Neuronal stem cell (in vitro differentiated cells): ENCODE measurements at regions not wholly inside any gene's neighbourhood (a gene's known extent, or its start where the extent isn't known, plus 50 kb on each side); places are given as distances from the start of the nearest gene placed in this dataset.

ENCODE experiments used
- DNase-seq: peaks from one replicate; pipeline ENCODE4 v3.0.0-alpha.2; 2013; ENCODE audit warnings: low spot score
- H2AFZ ChIP-seq: one replicate; pipeline ENCODE4 v1.6.1; 2013; ENCODE audit warnings: mild to moderate bottlenecking, low read length, inconsistent platforms
- H2AK5ac ChIP-seq: 2 replicates; pipeline ENCODE4 v1.6.1; 2013; ENCODE audit warnings: low read depth, mild to moderate bottlenecking, inconsistent platforms, low read length, moderate library complexity, mixed read lengths
- H2BK120ac ChIP-seq: 2 replicates; pipeline ENCODE4 v1.6.1; 2013; ENCODE audit warnings: low read depth, mild to moderate bottlenecking, inconsistent platforms, low read length, moderate library complexity, mixed read lengths
- H2BK12ac ChIP-seq: one replicate; pipeline ENCODE4 v1.6.1; 2013; ENCODE audit warnings: low read length, inconsistent platforms
- H2BK15ac ChIP-seq: 2 replicates; pipeline ENCODE4 v1.6.1; 2013; ENCODE audit warnings: mild to moderate bottlenecking, low read length, inconsistent platforms, mixed read lengths
- H2BK5ac ChIP-seq: one replicate; pipeline ENCODE4 v1.6.1; 2013; ENCODE audit warnings: inconsistent platforms, mild to moderate bottlenecking, low read length, moderate library complexity
- H3K14ac ChIP-seq: one replicate; pipeline ENCODE4 v1.6.1; 2013; ENCODE audit warnings: low read length, inconsistent platforms
- H3K18ac ChIP-seq: 2 replicates; pipeline ENCODE4 v1.6.1; 2013; ENCODE audit warnings: low read length, inconsistent platforms
- H3K23ac ChIP-seq: 2 replicates; pipeline ENCODE4 v1.6.1; 2013; ENCODE audit warnings: low read depth, mild to moderate bottlenecking, mixed read lengths, low read length, inconsistent platforms; ENCODE audit not compliant: poor library complexity
- H3K27ac ChIP-seq: replicated peaks from 3 replicates; pipeline ENCODE4 v1.5.1; 2013; ENCODE audit warnings: low read length, inconsistent platforms
- H3K27me3 ChIP-seq, 3 experiments: 2 replicates each; pipeline ENCODE4 v1.6.1; 2013; ENCODE audit warnings: low read length in 3 of 3, mild to moderate bottlenecking in 2 of 3, inconsistent platforms in 1 of 3, low read depth in 1 of 3, mixed read lengths in 1 of 3, moderate library complexity in 1 of 3; ENCODE audit not compliant: control insufficient read depth in 3 of 3, insufficient read depth in 3 of 3
- H3K36me3 ChIP-seq, 2 donors: replicated peaks in 1 of 2; 2 replicates each; pipeline ENCODE4 v1.6.1; 2013; ENCODE audit warnings: low read length in 2 of 2; ENCODE audit not compliant: control insufficient read depth in 2 of 2, insufficient read depth in 2 of 2
- H3K4ac ChIP-seq: 2 replicates; pipeline ENCODE4 v1.6.1; 2013; ENCODE audit warnings: inconsistent platforms, mild to moderate bottlenecking, low read length, moderate library complexity
- H3K4me1 ChIP-seq, 2 donors: 1 replicate in 1 of 2; 2 replicates in 1 of 2; pipeline ENCODE4 v1.6.1; 2013; ENCODE audit warnings: low read length in 2 of 2, low read depth in 1 of 2; ENCODE audit not compliant: control insufficient read depth in 2 of 2, insufficient read depth in 1 of 2
- H3K4me2 ChIP-seq: one replicate; pipeline ENCODE4 v1.6.1; 2013; ENCODE audit warnings: mild to moderate bottlenecking, low read length, inconsistent platforms; ENCODE audit not compliant: insufficient read depth, poor library complexity, severe bottlenecking
- H3K4me3 ChIP-seq, 2 donors: 2 replicates each; pipeline ENCODE4 v1.5.1; 2013; ENCODE audit warnings: low read length in 2 of 2, mild to moderate bottlenecking in 2 of 2, inconsistent platforms in 1 of 2, moderate library complexity in 1 of 2
- H3K79me1 ChIP-seq: one replicate; pipeline ENCODE4 v1.6.1; 2013; ENCODE audit warnings: low read depth, mild to moderate bottlenecking, inconsistent platforms, low read length, moderate library complexity
- H3K9ac ChIP-seq: one replicate; pipeline ENCODE4 v1.6.1; 2013; ENCODE audit warnings: mild to moderate bottlenecking, low read depth, low read length, inconsistent platforms; ENCODE audit not compliant: poor library complexity
- H3K9me3 ChIP-seq, 2 donors: replicated peaks in 1 of 2; 2 replicates each; pipeline versions ENCODE3 to v1.6.1; 2013; ENCODE audit warnings: low read length in 2 of 2, mild to moderate bottlenecking in 2 of 2, inconsistent platforms in 1 of 2, low read depth in 1 of 2, mixed read lengths in 1 of 2, moderate library complexity in 1 of 2; ENCODE audit not compliant: control insufficient read depth in 2 of 2, insufficient read depth in 1 of 2
- H4K8ac ChIP-seq: one replicate; pipeline ENCODE4 v1.6.1; 2013; ENCODE audit warnings: low read depth, mild to moderate bottlenecking, inconsistent platforms, low read length, moderate library complexity
- H4K91ac ChIP-seq: one replicate; pipeline ENCODE4 v1.6.1; 2013; ENCODE audit warnings: low read length, low read depth, mild to moderate bottlenecking, inconsistent platforms; ENCODE audit not compliant: poor library complexity
- WGBS, 2 donors: extraction: QIAGEN DNeasy Blood & Tissue Kit; methylation state at CpG; one replicate each; pipeline ENCODE4 v1.1.7; 2013; ENCODE audit warnings: missing lambda C conversion rate in 2 of 2, mixed read lengths in 1 of 2; ENCODE audit not compliant: insufficient read length in 2 of 2, insufficient replicate concordance in 1 of 2; ENCODE audit errors: extremely low coverage in 2 of 2; 5-methylcytosine and 5-hydroxymethylcytosine counted together

DNA sequence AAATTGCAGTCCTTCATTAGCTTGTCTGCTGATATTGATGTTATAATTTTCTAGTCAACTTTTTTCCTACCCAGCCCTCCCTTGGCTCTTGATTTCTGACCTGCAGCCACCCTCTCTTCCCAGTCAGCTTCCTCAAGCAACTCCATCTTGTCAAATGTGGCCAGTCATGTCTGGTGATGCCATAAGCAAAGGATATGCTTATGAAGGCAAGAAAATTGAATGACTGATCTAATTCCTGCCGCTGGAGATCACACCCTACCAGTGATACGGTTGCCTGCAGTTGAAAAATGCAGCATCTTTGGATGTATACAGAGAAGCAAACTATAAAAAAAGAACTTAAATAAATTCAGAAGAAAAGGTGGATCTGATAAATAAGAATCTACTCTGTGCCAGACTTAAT is 297.1 kb upstream of the DAB1 start:
- Histone ChIP-seq H2BK15ac (no peak overlapping the region), H3K9me3 (no peaks in the 10 kb centered on the region), H3K36me3 (no peaks in the 10 kb centered on the region), H2BK120ac (no peak overlapping the region), H3K79me1 (no peaks in the 10 kb centered on the region), H3K4me2 (no peak overlapping the region), H2BK5ac (no peak overlapping the region), H3K4ac (no peak overlapping the region), H3K27me3 (no peaks in the 10 kb centered on the region), H3K23ac (no peak overlapping the region), H3K9ac (no peak overlapping the region), H3K18ac (no peak overlapping the region), H4K91ac (no peak overlapping the region), H2AFZ (no peak overlapping the region), H3K4me3 (no peak overlapping the region), H3K27ac (no peak overlapping the region), H2BK12ac (no peak overlapping the region), H3K14ac (no peak overlapping the region), H4K8ac (no peak overlapping the region), H2AK5ac (no peak overlapping the region), H3K4me1 (peaks cover 7 to 8% of the 10 kb centered on the region in 2 donors)
- DNase-seq = no peak
- no CpG with 5 or more reads among the region's 2 CpGs for WGBS, 2 donors

DNA sequence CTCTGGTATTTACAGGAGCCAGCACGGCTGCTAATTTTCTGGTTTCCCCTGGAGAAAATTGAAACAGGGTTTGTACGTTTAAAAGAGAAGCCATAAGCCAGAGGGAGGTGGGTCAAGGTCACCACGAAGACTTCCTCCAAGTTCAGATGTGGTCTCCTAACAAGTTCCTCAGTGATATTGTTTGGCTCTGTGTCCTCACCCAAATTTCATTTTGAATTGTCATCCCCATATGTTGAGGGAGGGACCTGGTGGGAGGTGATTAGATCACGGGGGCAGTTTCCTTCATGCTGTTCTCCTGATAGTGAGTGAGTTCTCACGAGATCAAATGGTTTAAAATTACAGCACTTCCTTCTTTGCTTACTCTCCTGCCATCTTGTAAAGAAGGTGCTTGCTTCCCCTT is 295.4 kb upstream of the DAB1 start:
- Histone ChIP-seq H3K18ac (no peak overlapping the region), H3K9ac (no peak overlapping the region), H2BK5ac (no peak overlapping the region), H3K27ac (no peak overlapping the region), H3K4me3 (no peak overlapping the region), H2BK120ac (no peak overlapping the region), H3K4me1 (peaks cover 3 to 5% of the 10 kb centered on the region in 2 donors), H2AFZ (no peak overlapping the region), H3K23ac (no peak overlapping the region), H3K36me3 (no peaks in the 10 kb centered on the region), H4K8ac (no peak overlapping the region), H2BK12ac (no peak overlapping the region), H3K4ac (no peak overlapping the region), H2BK15ac (no peak overlapping the region), H3K4me2 (no peak overlapping the region), H3K79me1 (no peaks in the 10 kb centered on the region), H3K14ac (no peak overlapping the region), H3K27me3 (no peaks in the 10 kb centered on the region), H4K91ac (no peak overlapping the region), H2AK5ac (no peak overlapping the region), H3K9me3 (no peaks in the 10 kb centered on the region)
- no CpG with 5 or more reads among the region's 5 CpGs for WGBS, 2 donors
- no peak for DNase-seq

DNA sequence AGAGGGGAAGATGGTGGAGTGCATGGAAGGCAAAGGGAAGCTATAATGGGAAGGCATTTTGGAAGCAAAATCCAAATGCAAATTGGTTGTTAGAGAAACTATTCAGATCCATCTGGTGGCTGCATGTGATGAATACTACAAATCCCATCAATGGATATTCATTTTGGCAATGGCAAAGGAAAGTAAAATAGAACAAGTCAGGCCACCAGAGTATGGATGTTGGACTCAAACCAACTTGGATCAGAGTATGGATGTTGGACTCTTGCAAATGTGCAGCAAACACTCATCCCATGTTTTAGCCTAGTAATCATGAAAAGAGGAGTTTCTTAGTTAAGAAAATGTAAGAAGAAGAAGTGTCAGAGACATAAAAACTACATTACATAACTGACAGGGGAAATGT is 289.6 kb upstream of the DAB1 start:
- no peak overlapping the region for H2AFZ ChIP-seq
- DNase-seq = no peak

DNA sequence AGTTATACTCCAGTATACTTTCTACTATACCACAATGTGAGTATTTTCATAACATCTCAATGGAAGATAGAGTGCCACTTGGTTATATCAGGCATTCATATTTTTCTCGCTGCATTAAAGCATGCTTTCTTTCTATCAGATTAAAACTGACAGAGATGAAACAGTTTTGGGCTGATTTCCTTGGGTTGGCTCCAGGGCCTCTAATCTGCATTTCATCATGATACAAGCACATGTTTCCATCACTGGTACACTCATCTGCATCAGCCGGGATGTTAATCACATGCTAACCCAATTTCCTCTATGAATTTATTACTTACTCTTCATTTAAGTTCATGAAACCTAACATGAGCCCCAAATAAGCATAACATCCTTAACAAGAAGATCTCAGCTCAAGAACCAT is 289.0 kb upstream of the DAB1 start:
- no peak overlapping the region for H4K91ac ChIP-seq
- H3K4ac ChIP-seq = no peak overlapping the region
- no peaks in the 10 kb centered on the region for H3K36me3 ChIP-seq
- no peak overlapping the region for H3K4me2 ChIP-seq
- H3K9ac ChIP-seq = no peak overlapping the region
- H4K8ac ChIP-seq = no peak overlapping the region
- no peak overlapping the region for H2BK120ac ChIP-seq
- no peaks in the 10 kb centered on the region for H3K27me3 ChIP-seq
- H3K79me1 ChIP-seq = no peaks in the 10 kb centered on the region
- no peak overlapping the region for H3K4me3 ChIP-seq
- no peak overlapping the region for H3K23ac ChIP-seq
- H3K9me3 ChIP-seq = peaks cover 0 to 2% of the 10 kb centered on the region in 2 donors
- no peak overlapping the region for H2BK5ac ChIP-seq
- no peak overlapping the region for H3K27ac ChIP-seq
- H2BK15ac ChIP-seq = no peak overlapping the region
- no peak for DNase-seq
- no peak overlapping the region for H3K14ac ChIP-seq
- no peak overlapping the region for H2BK12ac ChIP-seq
- H3K4me1 ChIP-seq = no peaks in the 10 kb centered on the region
- H2AK5ac ChIP-seq = no peak overlapping the region
- H3K18ac ChIP-seq = no peak overlapping the region
- no peak overlapping the region for H2AFZ ChIP-seq
- WGBS, 2 donors = no CpG with 5 or more reads among the region's 2 CpGs

More for the DNA sequence above, 289.6 kb upstream of the DAB1 start:
- H3K9ac ChIP-seq = no peak overlapping the region
- H3K79me1 ChIP-seq = no peaks in the 10 kb centered on the region
- no peak overlapping the region for H3K18ac ChIP-seq
- H3K9me3 ChIP-seq = peaks cover 0 to 1% of the 10 kb centered on the region in 2 donors
- H2BK120ac ChIP-seq = no peak overlapping the region
- no peak overlapping the region for H2BK15ac ChIP-seq
- H4K8ac ChIP-seq = no peak overlapping the region
- no peak overlapping the region for H4K91ac ChIP-seq
- H3K27me3 ChIP-seq = no peaks in the 10 kb centered on the region
- H3K4me3 ChIP-seq = no peak overlapping the region
- H3K4me2 ChIP-seq = no peak overlapping the region
- H2BK5ac ChIP-seq = no peak overlapping the region
- no peaks in the 10 kb centered on the region for H3K4me1 ChIP-seq
- no peak overlapping the region for H3K14ac ChIP-seq
- no peak overlapping the region for H3K4ac ChIP-seq
- H3K23ac ChIP-seq = no peak overlapping the region
- no peak overlapping the region for H2BK12ac ChIP-seq
- no peak overlapping the region for H2AK5ac ChIP-seq
- H3K27ac ChIP-seq = no peak overlapping the region
- no peaks in the 10 kb centered on the region for H3K36me3 ChIP-seq
